ENCODE measurements at regions not wholly inside any gene's neighbourhood (a gene's known extent, or its start where the extent isn't known, plus 50 kb on each side); places are given as distances from the start of the nearest gene placed in this dataset.
"Not testable (repeated sequence)": the region's sequence is repeated elsewhere in the genome, so short reads cannot be mapped to it uniquely, and the experiment has no call there.

GRCh38 chr9:90162819-90163218, 479.8 kb downstream of the DIRAS2 start:
- no peak for DNase-seq

GRCh38 chr9:90165281-90165680, 477.3 kb downstream of the DIRAS2 start:
- DNase-seq, result no peak

- not testable (repeated sequence) for DNase-seq
Measured at GRCh38 chr9:90166374-90166773, 476.2 kb downstream of the DIRAS2 start.

- no peak for DNase-seq
Measured at GRCh38 chr9:90167914-90168313, 474.7 kb downstream of the DIRAS2 start.

GRCh38 chr9:90169490-90169889, 473.1 kb downstream of the DIRAS2 start:
- DNase-seq, result no peak

- DNase-seq, result not testable (repeated sequence)
Measured at GRCh38 chr9:90173935-90174334, 468.7 kb downstream of the DIRAS2 start.

- DNase-seq, result not testable (repeated sequence)
Measured at GRCh38 chr9:90174346-90174745, 468.3 kb downstream of the DIRAS2 start.

GRCh38 chr9:90175257-90175656, 467.4 kb downstream of the DIRAS2 start:
- no peak for DNase-seq

GRCh38 chr9:90175865-90176264, 466.8 kb downstream of the DIRAS2 start:
- DNase-seq, result no peak

- no peak for DNase-seq
Measured at GRCh38 chr9:90176901-90177300, 465.7 kb downstream of the DIRAS2 start.

- no peak for DNase-seq
Measured at GRCh38 chr9:90180381-90180780, 462.2 kb downstream of the DIRAS2 start.

- DNase-seq, result no peak
Measured at GRCh38 chr9:90188656-90189055, 454.0 kb downstream of the DIRAS2 start.

GRCh38 chr9:90189306-90189705, 453.3 kb downstream of the DIRAS2 start:
- DNase-seq, result no peak

- DNase-seq, result not testable (repeated sequence)
Measured at GRCh38 chr9:90192465-90192864, 450.2 kb downstream of the DIRAS2 start.

GRCh38 chr9:90198956-90199355, 443.7 kb downstream of the DIRAS2 start:
- no peak for DNase-seq

- no peak for DNase-seq
Measured at GRCh38 chr9:90201766-90202165, 440.9 kb downstream of the DIRAS2 start.

GRCh38 chr9:90204128-90204831, 438.3 kb downstream of the DIRAS2 start:
- DNase-seq, result no peak

GRCh38 chr9:90213045-90213444, 429.6 kb downstream of the DIRAS2 start:
- not testable (repeated sequence) for DNase-seq

GRCh38 chr9:90219548-90220118, 423.0 kb downstream of the DIRAS2 start:
- DNase-seq, result no peak

- not testable (repeated sequence) for DNase-seq
Measured at GRCh38 chr9:90221899-90222298, 420.7 kb downstream of the DIRAS2 start.

GRCh38 chr9:90226839-90227338, 415.7 kb downstream of the DIRAS2 start:
- peak; percentile 64 for DNase-seq

- not testable (repeated sequence) for DNase-seq
Measured at GRCh38 chr9:90233081-90233480, 409.5 kb downstream of the DIRAS2 start.

GRCh38 chr9:90240541-90240940, 402.1 kb downstream of the DIRAS2 start:
- DNase-seq, result no peak

- DNase-seq, result no peak
Measured at GRCh38 chr9:90245661-90246060, 397.0 kb downstream of the DIRAS2 start.
